Activated CD8-positive, alpha-beta memory T cell treated with anti-CD3 and anti-CD28 coated beads, Interleukin-2, amount 50 U/mL, for 24 hours (primary cell): ENCODE measurements at regions not wholly inside any gene's neighbourhood (a gene's known extent, or its start where the extent isn't known, plus 50 kb on each side); places are given as distances from the start of the nearest gene placed in this dataset.

Experiments used
- DNase-seq: peaks from one replicate; pipeline ENCODE4 v3.0.0-alpha.2; 2020; ENCODE audit errors: extremely low read depth

GRCh38 chr10:4688601-4689000 lies 137.4 kb upstream of the AKR1E2 start:
- DNase-seq, result no peak

- DNase-seq, result no peak
Measured at GRCh38 chr10:4688168-4688567, 137.8 kb upstream of the AKR1E2 start.

GRCh38 chr10:4687397-4687796 lies 138.6 kb upstream of the AKR1E2 start:
- no peak for DNase-seq

GRCh38 chr10:4686644-4686996 lies 139.4 kb upstream of the AKR1E2 start:
- no peak for DNase-seq

- DNase-seq, result no peak
Measured at GRCh38 chr10:4685904-4686643, 139.9 kb upstream of the AKR1E2 start.

GRCh38 chr10:4685491-4685890 lies 140.5 kb upstream of the AKR1E2 start:
- no peak for DNase-seq

GRCh38 chr10:4684434-4684833 lies 141.6 kb upstream of the AKR1E2 start:
- no peak for DNase-seq

GRCh38 chr10:4683838-4684237 lies 142.2 kb upstream of the AKR1E2 start:
- no peak for DNase-seq

GRCh38 chr10:4683137-4683536 lies 142.9 kb upstream of the AKR1E2 start:
- no peak for DNase-seq

DNA sequence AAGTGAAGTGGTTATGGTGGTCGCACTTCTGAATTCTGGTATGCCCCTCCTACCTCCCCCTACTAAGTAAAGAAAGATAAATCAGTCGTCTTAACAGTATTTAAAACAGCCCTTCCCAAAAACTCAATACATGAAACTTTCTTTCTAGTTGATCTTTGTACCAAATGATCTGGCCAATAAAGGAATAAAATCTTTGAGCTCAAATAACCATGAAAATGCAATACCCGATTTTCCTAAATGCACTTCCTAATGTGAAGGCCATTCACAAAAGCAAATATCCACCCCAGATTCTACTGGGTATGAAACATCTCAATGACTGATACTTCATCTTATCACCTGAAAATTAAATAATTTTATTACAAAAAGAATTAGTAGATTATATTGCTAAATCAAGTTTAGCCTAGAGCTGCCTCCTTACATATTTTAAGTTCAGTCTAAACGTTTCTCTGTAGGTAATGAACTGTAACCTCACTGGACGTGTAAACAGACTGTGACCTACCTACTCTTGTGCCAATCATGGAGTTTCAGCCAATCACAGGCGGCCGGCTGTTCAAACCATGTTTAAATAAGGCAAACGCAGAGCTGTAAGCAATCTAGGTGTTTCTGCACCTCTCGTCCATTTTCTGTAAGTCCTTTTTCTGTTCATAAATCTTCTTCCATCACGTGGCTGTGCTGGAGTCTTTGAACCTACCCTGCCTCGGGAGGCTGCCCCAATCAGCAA lies 146.9 kb upstream of the AKR1E2 start:
- no peak for DNase-seq

- no peak for DNase-seq
Measured at GRCh38 chr10:4678023-4678950, 147.7 kb upstream of the AKR1E2 start.

GRCh38 chr10:4677296-4678021 lies 148.5 kb upstream of the AKR1E2 start:
- no peak for DNase-seq

- DNase-seq, result no peak
Measured at GRCh38 chr10:4676566-4676965, 149.4 kb upstream of the AKR1E2 start.

DNA sequence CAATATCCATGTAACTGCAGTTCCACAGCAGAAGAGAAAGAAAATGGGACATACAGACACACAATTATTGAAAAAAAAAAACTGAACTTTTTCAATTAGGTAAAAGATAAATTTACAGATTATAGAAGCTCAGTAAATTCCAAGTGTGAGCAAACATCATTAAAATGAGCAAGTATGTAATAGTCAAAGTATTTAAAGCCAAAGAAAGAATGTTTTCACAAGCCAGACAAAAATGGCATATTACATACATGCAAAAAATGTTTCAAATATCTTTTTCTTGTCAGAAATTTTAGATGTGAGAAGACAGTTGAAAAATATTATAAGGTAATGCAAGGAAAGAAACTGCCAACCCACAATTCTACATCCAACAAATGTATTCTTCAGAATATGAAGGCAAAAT lies 150.2 kb upstream of the AKR1E2 start:
- DNase-seq, result no peak

GRCh38 chr10:4673279-4674040 lies 152.5 kb upstream of the AKR1E2 start:
- DNase-seq, result no peak

DNA sequence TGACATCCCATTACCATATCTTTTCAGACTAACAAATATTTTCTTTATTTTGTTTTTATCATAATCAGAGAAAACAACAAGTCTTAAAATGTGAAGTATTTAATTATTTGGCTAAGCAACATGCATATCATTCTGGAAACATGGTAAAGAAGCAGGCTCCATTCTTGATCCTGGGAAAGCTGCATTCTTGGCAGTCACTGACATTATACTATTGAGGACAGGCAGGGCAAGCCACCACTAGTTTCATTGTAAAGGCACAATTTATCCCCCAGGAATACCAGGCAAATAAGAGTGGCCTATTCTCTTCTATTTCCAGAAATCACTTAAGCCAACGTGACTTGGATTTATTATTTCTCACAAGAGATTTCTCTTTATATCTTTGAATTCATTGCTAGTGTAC lies 153.8 kb upstream of the AKR1E2 start:
- no peak for DNase-seq

GRCh38 chr10:4671451-4672145 lies 154.4 kb upstream of the AKR1E2 start:
- DNase-seq, result no peak

GRCh38 chr10:4670737-4671136 lies 155.3 kb upstream of the AKR1E2 start:
- DNase-seq, result no peak

DNA sequence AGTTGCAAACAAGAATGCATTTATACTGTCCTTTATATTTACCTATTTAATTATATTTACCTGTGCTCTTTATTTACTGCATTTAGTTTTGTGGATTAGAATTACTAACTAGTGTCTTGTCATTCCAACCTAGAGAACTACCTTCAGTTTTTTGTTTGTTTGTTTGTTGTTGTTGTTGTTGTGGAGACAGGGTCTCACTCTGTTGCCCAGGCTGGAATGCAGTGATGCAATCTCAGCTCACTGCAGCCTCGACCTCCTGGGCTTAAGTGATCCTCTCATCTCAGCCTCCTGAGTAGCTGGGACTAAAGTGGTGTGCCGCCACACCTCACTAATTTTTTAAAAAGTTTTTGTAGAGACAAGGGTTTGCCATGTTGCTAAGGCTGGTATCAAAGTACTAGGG lies 156.4 kb upstream of the AKR1E2 start:
- DNase-seq, result no peak
